Thoracic aorta (tissue), 2 donors: ENCODE measurements at regions not wholly inside any gene's neighbourhood (a gene's known extent, or its start where the extent isn't known, plus 50 kb on each side); places are given as distances from the start of the nearest gene placed in this dataset.
"Not testable (repeated sequence)": the region's sequence is repeated elsewhere in the genome, so short reads cannot be mapped to it uniquely, and the experiment has no call there.

Source experiments
- ATAC-seq: fragments of 150-250 bp; one replicate; pipeline ENCODE4 v1.8.0; 2017; ENCODE audit warnings: low read depth; ENCODE audit not compliant: insufficient number of reproducible peaks, low FRiP score
- DNase-seq: peaks from one replicate; pipeline ENCODE4 v3.0.0-alpha.2; 2020; ENCODE audit warnings: low spot score
- H3K27ac ChIP-seq, 2 donors: fragments of 200-600 bp; sonication (generic); 1 replicate in 1 of 2; 2 replicates in 1 of 2; pipeline ENCODE4 v1.5.1; 2016; ENCODE audit warnings: mild to moderate bottlenecking in 2 of 2, moderate library complexity in 2 of 2
- H3K27me3 ChIP-seq: fragments of 200-600 bp; sonication (generic); replicated peaks from 2 replicates; pipeline ENCODE4 v1.6.0; 2016; ENCODE audit warnings: mild to moderate bottlenecking; ENCODE audit not compliant: insufficient read depth
- H3K36me3 ChIP-seq: fragments of 200-600 bp; sonication (generic); one replicate; pipeline ENCODE4 v1.5.1; 2016
- H3K4me1 ChIP-seq, 2 donors: fragments of 200-600 bp; sonication (generic); 1 replicate in 1 of 2; 2 replicates in 1 of 2; pipeline versions ENCODE4 v1.5.1 to v1.6.0; 2016; ENCODE audit warnings: low read depth in 2 of 2, mild to moderate bottlenecking in 1 of 2; ENCODE audit not compliant: control insufficient read depth in 1 of 2
- H3K4me3 ChIP-seq: fragments of 200-600 bp; sonication (generic); 2 replicates; pipeline ENCODE4 v1.5.1; 2016; ENCODE audit warnings: mild to moderate bottlenecking
- H3K9me3 ChIP-seq: fragments of 200-600 bp; sonication (generic); 2 replicates; pipeline ENCODE4 v1.5.1; 2016
- CTCF ChIP-seq: fragments of 200-600 bp; sonication (generic); IDR thresholded peaks from one replicate; pipeline ENCODE4 v1.5.1; 2019; ENCODE audit warnings: antibody characterized with exemption

- no peak overlapping the region for H3K4me3 ChIP-seq
- H3K9me3 ChIP-seq = no peaks in the 10 kb centered on the region
- H3K27ac ChIP-seq = no peak overlapping the region
- ATAC-seq = no peak
- no peaks in the 10 kb centered on the region for H3K4me1 ChIP-seq
- H3K27me3 ChIP-seq = no peaks in the 10 kb centered on the region
- H3K36me3 ChIP-seq = no peaks in the 10 kb centered on the region
- no peak for DNase-seq
- TF ChIP-seq CTCF = no peak
Observed at GRCh38 chr14:22492622-22493542, 96.1 kb downstream of the DAD1 start.

- TF ChIP-seq CTCF = no peak
- DNase-seq (no peak), ATAC-seq (no peak)
- H3K4me3 ChIP-seq = no peak overlapping the region
- H3K27ac ChIP-seq = no peak overlapping the region
- no peaks in the 10 kb centered on the region for H3K27me3 ChIP-seq
- no peaks in the 10 kb centered on the region for H3K4me1 ChIP-seq
- H3K9me3 ChIP-seq = no peaks in the 10 kb centered on the region
- H3K36me3 ChIP-seq = no peaks in the 10 kb centered on the region
Observed at GRCh38 chr14:22491683-22492621, 97.1 kb downstream of the DAD1 start.

GRCh38 chr14:22491053-22491452 is 98.0 kb downstream of the DAD1 start:
- DNase-seq, ATAC-seq, H3K27me3 ChIP-seq, H3K4me3 ChIP-seq, H3K4me1 ChIP-seq, H3K36me3 ChIP-seq, H3K27ac ChIP-seq, H3K9me3 ChIP-seq: not testable (repeated sequence)

- Histone ChIP-seq H3K4me3 (no peak overlapping the region), H3K27ac (no peak overlapping the region)
- no peak for ATAC-seq
Observed at GRCh38 chr14:22489957-22490950, 98.8 kb downstream of the DAD1 start.

More at GRCh38 chr14:22489957-22490950, 98.8 kb downstream of the DAD1 start:
- H3K36me3 ChIP-seq = no peaks in the 10 kb centered on the region
- H3K27me3 ChIP-seq = no peaks in the 10 kb centered on the region
- H3K9me3 ChIP-seq = no peaks in the 10 kb centered on the region
- TF ChIP-seq CTCF = no peak
- no peak for DNase-seq
- peaks cover 0 to 4% of the 10 kb centered on the region in 2 donors for H3K4me1 ChIP-seq
